A549 (cell line): ENCODE measurements at regions not wholly inside any gene's neighbourhood (a gene's known extent, or its start where the extent isn't known, plus 50 kb on each side); places are given as distances from the start of the nearest gene placed in this dataset.
"Not testable (repeated sequence)": the region's sequence is repeated elsewhere in the genome, so short reads cannot be mapped to it uniquely, and the experiment has no call there.

ENCODE experiments used
- ATAC-seq, 2 experiments: fragments of 200-7000 bp in 1 of 2; fragments of >200 bp in 1 of 2; cut with Nextera tagmentation in 1 of 2; cut with Tn5 transposase in 1 of 2; 3 replicates each; pipeline versions ENCODE4 v1.8.0 to v1.9.1; 2018 to 2020; ENCODE audit warnings: mild to moderate bottlenecking in 1 of 2, moderate library complexity in 1 of 2
- CTCF ChIA-PET: fragments of 300-600 bp; sonication (Branson Sonifier 250); formaldehyde crosslinking; extraction: SDS; loops from one replicate; lab custom pipeline; 2021; ENCODE audit warnings: antibody characterized with exemption, inconsistent platforms; lab: Yijun Ruan, JAX
- POLR2A ChIA-PET: fragments of 350-600 bp; formaldehyde crosslinking; extraction: SDS; loops from one replicate; lab custom pipeline; 2021; ENCODE audit warnings: antibody characterized with exemption, inconsistent platforms; lab: Yijun Ruan, JAX
- DNase-seq, 2 experiments: peaks; one replicate each; pipeline versions ENCODE4 v3.0.0 to v3.0.0-alpha.2; 2011 to 2016; ENCODE audit warnings: low read depth in 1 of 2, low spot score in 1 of 2
- FAIRE-seq: peaks from 2 replicates; lab custom pipeline; 2011; peaks lifted over from hg19 to GRCh38; lab: Jason Lieb, UNC
- H3K27ac ChIP-seq, 2 experiments: fragments of >200 bp; sonication (Bioruptor Twin); formaldehyde crosslinking; 3 replicates each; pipeline ENCODE4 v1.5.1; 2016 to 2017
- H3K4me1 ChIP-seq: fragments of >200 bp; sonication (Bioruptor Twin); formaldehyde crosslinking; 3 replicates; pipeline ENCODE4 v1.6.1; 2016
- H3K4me2 ChIP-seq: fragments of >200 bp; sonication (Bioruptor Twin); formaldehyde crosslinking; 3 replicates; pipeline ENCODE4 v1.6.1; 2016
- H3K4me3 ChIP-seq: fragments of >200 bp; sonication (Bioruptor Twin); formaldehyde crosslinking; 3 replicates; pipeline ENCODE4 v1.5.1; 2016
- H3K9me3 ChIP-seq: fragments of >200 bp; sonication (Bioruptor Twin); formaldehyde crosslinking; 3 replicates; pipeline ENCODE4 v1.6.1; 2016
- BCL3 ChIP-seq: fragments of >200 bp; sonication (Bioruptor Twin); formaldehyde crosslinking; IDR thresholded peaks from 3 replicates; pipeline ENCODE4 v1.6.1; 2016
- BHLHE40 ChIP-seq: IDR thresholded peaks from 2 replicates; pipeline ENCODE4 v1.6.1; 2012; ENCODE audit warnings: low read depth, low read length, inconsistent platforms
- CBX2 ChIP-seq: fragments of 200-600 bp; sonication (generic); IDR thresholded peaks from 2 replicates; pipeline ENCODE4 v1.6.1; 2016; ENCODE audit warnings: low read depth, mild to moderate bottlenecking, borderline replicate concordance
- CBX8 ChIP-seq: fragments of 200-600 bp; sonication (generic); IDR thresholded peaks from 2 replicates; pipeline ENCODE4 v1.6.1; 2016
- CEBPB ChIP-seq, 2 experiments: fragments of >200 bp in 1 of 2; sonication (Bioruptor Twin) in 1 of 2; formaldehyde crosslinking in 1 of 2; IDR thresholded peaks; 2 replicates each; pipeline ENCODE4 v1.6.1; 2012 to 2016
- EHMT2 ChIP-seq: fragments of 200-600 bp; sonication (generic); IDR thresholded peaks from 2 replicates; pipeline ENCODE4 v1.6.1; 2016; ENCODE audit warnings: antibody characterized with exemption, low read depth, mild to moderate bottlenecking, moderate library complexity
- EP300 ChIP-seq, 2 experiments: fragments of >200 bp; sonication (Bioruptor Twin); formaldehyde crosslinking; IDR thresholded peaks; 2 replicates in 1 of 2; 3 replicates in 1 of 2; pipeline ENCODE4 v1.6.1; 2016 to 2017
- FOSL2 ChIP-seq, 2 experiments: fragments of 450-650 bp in 1 of 2; fragments of >200 bp in 1 of 2; sonication (Bioruptor Twin) in 1 of 2; formaldehyde crosslinking; IDR thresholded peaks; 2 replicates each; pipeline versions ENCODE4 v1.5.0 to v1.6.1; 2016 to 2020; ENCODE audit warnings: mild to moderate bottlenecking in 1 of 2, moderate library complexity in 1 of 2
- GATA3 ChIP-seq: IDR thresholded peaks from 2 replicates; pipeline ENCODE4 v1.6.1; 2012; ENCODE audit warnings: borderline replicate concordance
- HDAC2 ChIP-seq: fragments of 200-600 bp; sonication (generic); IDR thresholded peaks from 2 replicates; pipeline ENCODE4 v1.6.1; 2016
- HMGXB4 ChIP-seq: fragments of 250-450 bp; sonication (Bioruptor Pico); IDR thresholded peaks from 2 replicates; pipeline ENCODE4 v1.5.0; 2021; ENCODE audit warnings: mild to moderate bottlenecking, moderate library complexity, borderline replicate concordance
- JUN ChIP-seq, 2 experiments: fragments of >200 bp; sonication (Bioruptor Twin); formaldehyde crosslinking; IDR thresholded peaks; 2 replicates in 1 of 2; 3 replicates in 1 of 2; pipeline ENCODE4 v1.6.1; 2016 to 2017
- MYC ChIP-seq: IDR thresholded peaks from 2 replicates; pipeline ENCODE4 v1.6.1; 2012; ENCODE audit warnings: mild to moderate bottlenecking, inconsistent platforms, low read length, improper control_type of control experiment, borderline replicate concordance
- NR3C1 ChIP-seq: fragments of >200 bp; sonication (Bioruptor Twin); formaldehyde crosslinking; IDR thresholded peaks from 3 replicates; pipeline ENCODE4 v1.6.1; 2017
- PHF8 ChIP-seq: fragments of 200-600 bp; sonication (generic); IDR thresholded peaks from 2 replicates; pipeline ENCODE4 v1.6.1; 2016; ENCODE audit warnings: low read depth, mild to moderate bottlenecking, antibody characterized with exemption, moderate library complexity, borderline replicate concordance
- POLR2A ChIP-seq: IDR thresholded peaks from 2 replicates; pipeline ENCODE4 v1.6.1; 2012; ENCODE audit warnings: mild to moderate bottlenecking, low read length
- POLR2AphosphoS2 ChIP-seq: conservative IDR thresholded peaks from 2 replicates; pipeline ENCODE4 v1.6.1; 2012; ENCODE audit warnings: low read length, improper control_type of control experiment, inconsistent platforms
- RCOR1 ChIP-seq: fragments of 150-350 bp; IDR thresholded peaks from 2 replicates; pipeline ENCODE4 v1.6.1; 2014; ENCODE audit warnings: antibody characterized with exemption, low read length, low read depth
- RFX5 ChIP-seq: fragments of 450-650 bp; IDR thresholded peaks from 2 replicates; pipeline ENCODE4 v1.7.1; 2014; ENCODE audit warnings: antibody characterized with exemption, mild to moderate bottlenecking, moderate library complexity
- RNF2 ChIP-seq: fragments of 200-600 bp; sonication (generic); IDR thresholded peaks from 2 replicates; pipeline ENCODE4 v1.6.1; 2016; ENCODE audit warnings: low read depth, mild to moderate bottlenecking, antibody characterized with exemption, moderate library complexity, borderline replicate concordance
- SREBF2 ChIP-seq: fragments of 450-650 bp; IDR thresholded peaks from 2 replicates; pipeline ENCODE4 v1.6.1; 2014; ENCODE audit warnings: mild to moderate bottlenecking, moderate library complexity
- TFCP2L1 ChIP-seq: fragments of 250-450 bp; sonication (Bioruptor Pico); IDR thresholded peaks from 2 replicates; pipeline ENCODE4 v1.5.0; 2021; ENCODE audit warnings: mild to moderate bottlenecking
- TP53 ChIP-seq: fragments of 250-450 bp; sonication (Bioruptor Pico); IDR thresholded peaks from 2 replicates; pipeline ENCODE4 v1.5.0; 2021; ENCODE audit warnings: mild to moderate bottlenecking, moderate library complexity
- ZC3H11A ChIP-seq: fragments of 450-650 bp; IDR thresholded peaks from 2 replicates; pipeline ENCODE4 v1.6.1; 2014; ENCODE audit warnings: antibody characterized with exemption, mild to moderate bottlenecking
- ZFP36 ChIP-seq: fragments of 450-650 bp; IDR thresholded peaks from 2 replicates; pipeline ENCODE4 v1.6.1; 2014; ENCODE audit warnings: borderline replicate concordance; ENCODE audit not compliant: partially characterized antibody
- ZNF302 ChIP-seq: fragments of 250-450 bp; sonication (Bioruptor Pico); IDR thresholded peaks from 2 replicates; pipeline ENCODE4 v1.9.0; 2021; ENCODE audit warnings: inconsistent platforms, mild to moderate bottlenecking, moderate library complexity
- ZSCAN20 ChIP-seq: fragments of 250-450 bp; sonication (Bioruptor Pico); IDR thresholded peaks from 2 replicates; pipeline ENCODE4 v1.8.0; 2022; ENCODE audit warnings: mild to moderate bottlenecking, moderate library complexity
- WGBS: methylation state at CpG from one replicate; pipeline ENCODE4 v1.1.6; 2017; ENCODE audit errors: missing lambda C conversion rate; 5-methylcytosine and 5-hydroxymethylcytosine counted together
- TF ChIP-seq, protein P1 (sequence below): fragments of >200 bp; sonication (Bioruptor Twin); formaldehyde crosslinking; IDR thresholded peaks from 3 replicates; pipeline ENCODE4 v1.5.1; 2016
- TF ChIP-seq, protein P2 (sequence below): fragments of 450-650 bp; IDR thresholded peaks from 2 replicates; pipeline ENCODE4 v1.6.1; 2014; ENCODE audit warnings: antibody characterized with exemption

DNA sequence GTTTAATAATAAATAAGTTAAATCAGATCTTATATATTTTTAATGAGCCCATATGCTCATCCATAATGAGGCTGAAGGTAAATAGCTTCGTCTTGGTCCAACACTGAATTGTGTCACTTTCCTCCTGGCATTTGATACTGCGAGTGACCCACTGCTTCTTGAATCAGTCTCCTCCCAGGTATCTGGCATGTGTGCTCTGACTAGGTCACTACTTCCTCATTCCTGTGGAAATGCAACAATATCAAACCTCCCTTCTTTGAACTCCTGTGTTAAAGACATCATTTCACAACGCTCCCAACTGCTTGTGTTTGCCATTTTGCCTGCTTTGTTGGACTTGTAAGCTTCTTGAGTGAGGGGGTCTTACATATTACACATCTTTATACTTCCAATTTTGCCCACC is 157.7 kb downstream of the SLC24A2 start:
- H3K4me1 ChIP-seq, result no peaks in the 10 kb centered on the region
- no peak overlapping the region for H3K4me2 ChIP-seq
- no peak for DNase-seq
- no peak overlapping the region for H3K4me3 ChIP-seq
- CTCF ChIA-PET, result no interaction called here
- no peak overlapping the region for H3K27ac ChIP-seq
- no peak for FAIRE-seq
- 5% methylated on average over 3 of the region's 3 CpGs for WGBS
- POLR2A ChIA-PET, result no interaction called here
- no peaks in the 10 kb centered on the region for H3K9me3 ChIP-seq
- TF ChIP-seq TP53 (no peak), EP300 (IDR thresholded peaks at IDR 0.05) (no peak), ZNF302 (no peak), NR3C1 (no peak), RNF2 (no peak), ZSCAN20 (CRISPR knock-in tag) (no peak), JUN (IDR thresholded peaks at IDR 0.05) (no peak), PHF8 (no peak), BCL3 (no peak), CEBPB (IDR thresholded peaks at IDR 0.05) (no peak), TFCP2L1 (CRISPR knock-in tag) (no peak), GATA3 (no peak)
- ATAC-seq, result no peak

- WGBS, result 16% methylated on average over 4 of the region's 4 CpGs
- Histone ChIP-seq H3K4me2 (no peak overlapping the region), H3K27ac (no peak overlapping the region), H3K9me3 (no peaks in the 10 kb centered on the region), H3K4me1 (no peaks in the 10 kb centered on the region), H3K4me3 (no peak overlapping the region)
- TF ChIP-seq TFCP2L1 (CRISPR knock-in tag), result no peak
- no peak for TF ChIP-seq POLR2A
- TF ChIP-seq ZC3H11A, result no peak
- no peak for TF ChIP-seq EP300 (IDR thresholded peaks at IDR 0.05)
- no peak for TF ChIP-seq POLR2AphosphoS2
- no peak for TF ChIP-seq RCOR1
- TF ChIP-seq EHMT2, result no peak
- TF ChIP-seq, protein P1, sequence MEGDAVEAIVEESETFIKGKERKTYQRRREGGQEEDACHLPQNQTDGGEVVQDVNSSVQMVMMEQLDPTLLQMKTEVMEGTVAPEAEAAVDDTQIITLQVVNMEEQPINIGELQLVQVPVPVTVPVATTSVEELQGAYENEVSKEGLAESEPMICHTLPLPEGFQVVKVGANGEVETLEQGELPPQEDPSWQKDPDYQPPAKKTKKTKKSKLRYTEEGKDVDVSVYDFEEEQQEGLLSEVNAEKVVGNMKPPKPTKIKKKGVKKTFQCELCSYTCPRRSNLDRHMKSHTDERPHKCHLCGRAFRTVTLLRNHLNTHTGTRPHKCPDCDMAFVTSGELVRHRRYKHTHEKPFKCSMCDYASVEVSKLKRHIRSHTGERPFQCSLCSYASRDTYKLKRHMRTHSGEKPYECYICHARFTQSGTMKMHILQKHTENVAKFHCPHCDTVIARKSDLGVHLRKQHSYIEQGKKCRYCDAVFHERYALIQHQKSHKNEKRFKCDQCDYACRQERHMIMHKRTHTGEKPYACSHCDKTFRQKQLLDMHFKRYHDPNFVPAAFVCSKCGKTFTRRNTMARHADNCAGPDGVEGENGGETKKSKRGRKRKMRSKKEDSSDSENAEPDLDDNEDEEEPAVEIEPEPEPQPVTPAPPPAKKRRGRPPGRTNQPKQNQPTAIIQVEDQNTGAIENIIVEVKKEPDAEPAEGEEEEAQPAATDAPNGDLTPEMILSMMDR, result no peak
- TF ChIP-seq MYC, result no peak
- TF ChIP-seq ZNF302, result no peak
- TF ChIP-seq HDAC2, result no peak
- no peak for TF ChIP-seq GATA3
- TF ChIP-seq JUN (IDR thresholded peaks at IDR 0.05), result no peak
- TF ChIP-seq HMGXB4 (CRISPR knock-in tag), result no peak
- no peak for TF ChIP-seq BHLHE40
- DNase-seq, result no peak
- no peak for FAIRE-seq
- POLR2A ChIA-PET, result no interaction called here
- CTCF ChIA-PET, result no interaction called here
- no peak; a peak in 1 of 6 replicates for ATAC-seq
Observed at GRCh38 chr9:19630760-19631159, 158.1 kb downstream of the SLC24A2 start.

DNA sequence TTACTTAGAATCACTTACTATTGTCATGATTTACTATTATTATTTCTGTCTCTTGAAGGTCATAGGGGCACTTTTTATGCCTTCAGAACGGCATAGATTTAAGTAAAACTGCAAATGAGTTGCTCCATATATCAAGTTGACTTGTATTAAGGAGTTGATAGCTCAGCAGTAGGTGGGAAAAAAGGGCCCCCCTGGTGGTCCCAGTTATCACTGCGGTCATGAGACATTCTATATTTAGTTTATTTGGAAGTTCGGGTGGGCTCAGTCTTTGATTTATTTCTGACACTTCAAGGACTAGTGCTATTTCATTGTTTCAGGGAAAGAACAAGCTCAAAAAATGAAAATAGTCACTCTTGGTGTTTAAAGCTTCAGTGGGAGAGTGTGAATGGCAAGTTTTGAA is 159.3 kb downstream of the SLC24A2 start:
- TF ChIP-seq POLR2AphosphoS2 (no peak), HDAC2 (no peak), RFX5 (no peak), ZC3H11A (no peak), NR3C1 (no peak), TFCP2L1 (CRISPR knock-in tag) (no peak), CBX8 (no peak), RCOR1 (no peak), JUN (IDR thresholded peaks at IDR 0.05) (no peak), POLR2A (no peak), CBX2 (no peak), BHLHE40 (no peak), SREBF2 (no peak), ZFP36 (no peak), FOSL2 (IDR thresholded peaks at IDR 0.05) (no peak), FOSL2 (CRISPR knock-in tag; IDR thresholded peaks at IDR 0.05) (no peak)
- TF ChIP-seq, protein P2, sequence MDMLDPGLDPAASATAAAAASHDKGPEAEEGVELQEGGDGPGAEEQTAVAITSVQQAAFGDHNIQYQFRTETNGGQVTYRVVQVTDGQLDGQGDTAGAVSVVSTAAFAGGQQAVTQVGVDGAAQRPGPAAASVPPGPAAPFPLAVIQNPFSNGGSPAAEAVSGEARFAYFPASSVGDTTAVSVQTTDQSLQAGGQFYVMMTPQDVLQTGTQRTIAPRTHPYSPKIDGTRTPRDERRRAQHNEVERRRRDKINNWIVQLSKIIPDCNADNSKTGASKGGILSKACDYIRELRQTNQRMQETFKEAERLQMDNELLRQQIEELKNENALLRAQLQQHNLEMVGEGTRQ, result no peak
- H3K4me3 ChIP-seq, result no peak overlapping the region
- no peaks in the 10 kb centered on the region for H3K9me3 ChIP-seq
- no peak overlapping the region for H3K27ac ChIP-seq
- H3K4me2 ChIP-seq, result no peak overlapping the region
- no peak for DNase-seq
- FAIRE-seq, result no peak
- POLR2A ChIA-PET, result no interaction called here
- ATAC-seq, result no peak
- CTCF ChIA-PET, result interaction anchor here (1.1 to 1.9 kb wide), 2 partner anchors 25 to 165 kb away, joined by 5 read pairs; no protein-coding TSS in a partner anchor
- 11% methylated on average over 3 of the region's 3 CpGs for whole genome bisulfite sequencing
- no peaks in the 10 kb centered on the region for H3K4me1 ChIP-seq

- FAIRE-seq, CTCF ChIA-PET, H3K27ac ChIP-seq, H3K9me3 ChIP-seq, POLR2A ChIA-PET, ATAC-seq, H3K4me1 ChIP-seq, H3K4me2 ChIP-seq, DNase-seq, H3K4me3 ChIP-seq: not testable (repeated sequence)
- WGBS, result 48% methylated on average over 1 of the region's 1 CpG
Observed at GRCh38 chr9:19625426-19625825, 163.4 kb downstream of the SLC24A2 start.
